DMS153 treated with DMSO at 0.1 percent for 48 hours (cell line): ENCODE measurements at regions not wholly inside any gene's neighbourhood (a gene's known extent, or its start where the extent isn't known, plus 50 kb on each side); places are given as distances from the start of the nearest gene placed in this dataset.
"Not testable (repeated sequence)": the region's sequence is repeated elsewhere in the genome, so short reads cannot be mapped to it uniquely, and the experiment has no call there.

Source experiments
- DNase-seq: peaks from one replicate; lab custom pipeline; 2025; ENCODE audit not compliant: unreplicated experiment; lab: John Stamatoyannopoulos, UW

DNA sequence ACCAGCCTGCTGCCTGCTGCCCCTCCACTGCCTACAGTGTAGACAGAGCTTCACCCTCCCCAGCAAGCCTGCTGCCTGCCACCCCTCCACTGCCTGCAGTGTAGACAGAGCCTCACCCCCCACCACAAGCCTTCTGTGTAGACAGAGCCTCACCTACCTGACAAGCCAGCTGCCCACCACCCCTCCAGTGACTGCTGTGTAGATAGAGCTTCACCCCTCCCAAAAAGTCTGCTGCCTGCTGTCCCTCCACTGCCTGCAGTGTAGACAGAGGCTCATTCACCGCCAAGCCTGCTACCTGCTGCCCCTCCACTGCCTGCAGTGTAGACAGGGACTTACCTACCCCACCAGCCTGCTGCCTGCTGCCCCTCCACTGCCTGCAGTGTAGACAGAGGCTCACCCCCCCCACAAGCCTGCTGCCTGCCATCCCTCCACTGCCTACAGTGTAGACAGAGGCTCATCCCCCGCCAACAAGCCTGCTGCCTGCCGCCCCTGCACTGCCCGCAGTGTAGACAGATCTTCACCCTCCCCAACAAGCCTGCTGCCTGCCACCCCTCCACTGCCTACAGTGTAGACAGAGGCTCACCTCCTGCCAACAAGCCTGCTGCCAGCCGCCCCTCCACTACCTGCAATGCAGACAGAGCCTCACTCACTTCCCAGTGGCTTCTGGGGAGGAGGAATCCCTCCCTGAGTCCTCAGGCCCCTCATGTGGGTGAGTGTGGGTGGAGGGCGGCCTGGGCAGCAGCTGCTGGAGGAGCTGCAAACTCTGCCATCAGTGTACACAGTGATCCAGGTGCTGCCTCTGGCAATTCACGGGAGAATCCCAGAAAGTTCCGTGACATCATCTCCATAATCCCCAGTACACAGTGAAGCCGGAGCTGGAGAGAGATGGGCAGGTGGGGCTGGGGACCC lies 140.9 kb downstream of the DLL1 start:
- DNase-seq = no peak

DNA sequence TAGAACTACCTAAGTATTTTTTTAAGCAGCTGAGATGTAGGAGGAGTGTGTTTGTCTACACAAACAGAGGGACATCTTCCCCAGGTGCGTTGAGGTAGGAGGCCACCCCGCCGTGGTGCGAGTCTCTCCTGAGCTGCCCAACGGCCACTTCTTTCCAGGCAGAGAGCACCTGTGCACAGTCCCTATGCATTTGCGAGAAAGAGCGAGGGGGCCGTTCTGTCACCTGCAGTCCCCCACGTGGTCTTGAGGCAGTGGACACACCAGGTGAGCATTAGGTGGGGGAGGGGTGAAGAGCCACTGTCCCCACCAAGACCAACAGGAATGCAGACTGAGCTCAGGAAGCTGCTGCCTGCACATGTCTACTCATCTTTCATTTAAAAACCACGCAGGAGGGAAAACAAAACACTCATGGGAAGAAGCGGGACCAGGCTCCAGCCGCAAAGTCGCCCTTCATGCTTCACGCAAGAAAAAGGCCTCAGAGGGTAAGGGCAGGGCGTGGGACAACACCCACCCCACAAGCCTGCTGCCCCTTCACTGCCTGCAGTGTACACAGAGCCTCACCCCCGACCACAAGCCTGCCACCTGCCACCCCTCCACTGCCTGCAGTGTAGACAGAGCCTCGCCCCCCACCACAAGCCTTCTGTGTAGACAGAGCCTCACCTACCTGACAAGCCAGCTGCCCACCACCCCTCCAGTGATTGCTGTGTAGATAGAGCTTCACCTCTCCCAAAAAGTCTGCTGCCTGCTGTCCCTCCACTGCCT lies 142.0 kb downstream of the DLL1 start:
- no peak for DNase-seq

DNA sequence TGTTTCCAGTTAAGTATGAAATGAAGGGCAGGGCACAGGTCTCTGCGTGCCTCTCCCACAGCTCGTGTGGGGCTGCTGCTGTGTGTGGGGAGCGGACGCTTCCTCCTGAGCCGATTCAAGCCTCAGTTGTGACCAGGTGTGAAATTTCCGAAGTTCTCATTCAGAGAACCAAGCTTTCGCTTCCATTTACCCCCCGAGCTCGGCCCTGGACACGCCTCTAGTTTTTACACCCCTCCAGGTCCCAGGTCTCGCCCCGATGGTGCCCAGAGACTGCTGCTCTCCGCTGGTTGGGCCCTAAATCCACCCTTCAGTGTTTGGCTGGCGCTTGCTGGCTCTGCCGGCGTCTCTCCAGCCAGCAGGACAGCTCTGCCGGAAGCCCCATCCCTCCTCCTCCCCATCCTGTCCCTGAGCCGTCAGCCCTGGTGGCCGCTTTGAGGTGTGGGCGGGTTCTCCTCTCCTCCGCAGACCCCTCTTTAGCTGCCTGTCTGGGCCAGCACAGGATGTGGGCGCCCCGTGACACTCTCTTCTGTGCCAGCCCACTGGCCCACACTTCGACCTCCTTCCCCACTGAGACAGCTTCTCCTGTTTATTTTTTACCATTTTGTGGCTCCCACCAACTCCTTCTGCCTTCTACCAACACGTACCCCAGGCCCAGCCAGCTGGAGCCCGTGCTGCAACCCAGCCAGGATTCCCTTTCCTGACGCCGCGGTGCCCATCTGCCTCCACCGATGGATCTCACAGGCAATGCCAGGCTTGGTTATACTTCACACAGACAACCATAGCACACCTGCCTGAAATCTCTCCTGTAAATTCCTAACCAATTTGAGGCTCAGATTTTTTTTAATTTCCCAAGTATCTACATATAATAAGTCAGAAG lies 142.8 kb downstream of the DLL1 start:
- no peak for DNase-seq

DNA sequence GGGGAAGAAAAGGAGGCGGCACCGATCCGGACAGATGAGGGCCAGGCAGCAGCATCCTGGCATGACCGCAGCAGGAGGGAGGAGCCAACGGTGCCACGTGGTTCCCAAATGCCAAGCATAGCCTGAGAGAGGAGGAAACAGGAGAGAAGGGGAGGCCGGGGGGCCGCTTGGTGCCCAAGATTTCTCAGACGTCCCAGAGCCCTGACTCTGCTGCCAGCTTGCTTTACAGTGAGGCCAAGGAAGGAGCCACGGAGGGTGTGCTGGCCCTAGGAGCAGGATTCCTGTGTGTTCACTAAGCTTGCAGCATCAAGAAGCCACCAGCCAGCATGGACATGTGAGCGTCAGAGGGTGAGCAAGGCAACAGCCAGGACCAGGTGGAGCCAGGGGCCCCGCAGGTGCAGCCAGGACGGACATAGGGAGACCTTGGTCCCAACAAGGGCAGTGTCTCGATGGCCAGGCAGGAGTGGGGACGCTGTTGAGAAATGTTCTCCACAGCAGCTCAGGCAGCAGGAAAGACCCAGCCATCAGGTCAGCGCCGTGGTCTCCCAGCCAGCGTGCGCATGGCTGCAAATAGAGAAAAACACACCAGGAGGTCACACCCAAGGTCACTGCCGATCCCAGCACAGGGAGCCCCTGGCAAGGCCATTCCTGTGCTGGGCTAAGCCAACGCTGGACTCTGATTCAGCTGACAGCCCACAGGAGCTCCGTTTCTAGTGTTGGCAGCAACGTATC lies 143.7 kb downstream of the DLL1 start:
- no peak for DNase-seq

DNA sequence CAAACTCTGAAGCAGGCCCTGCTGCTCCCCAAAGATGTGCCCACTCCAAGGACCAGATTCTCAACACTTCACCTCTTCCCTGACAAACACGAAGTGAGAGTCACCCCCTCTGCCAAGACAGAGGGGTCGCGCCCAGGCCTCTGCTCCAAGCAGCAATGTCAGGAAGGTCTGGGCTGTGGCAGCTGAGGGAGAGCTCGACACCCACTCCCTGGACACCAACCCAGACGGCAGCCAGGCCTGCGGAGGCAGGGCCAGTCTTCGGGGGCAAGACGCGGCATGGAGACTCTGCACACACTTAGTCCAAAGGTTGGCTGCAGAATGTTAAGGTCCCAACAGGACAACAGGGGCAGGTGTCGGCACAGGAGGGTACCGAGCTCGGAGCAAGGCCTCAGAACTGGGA lies 144.2 kb downstream of the DLL1 start:
- no peak for DNase-seq

DNA sequence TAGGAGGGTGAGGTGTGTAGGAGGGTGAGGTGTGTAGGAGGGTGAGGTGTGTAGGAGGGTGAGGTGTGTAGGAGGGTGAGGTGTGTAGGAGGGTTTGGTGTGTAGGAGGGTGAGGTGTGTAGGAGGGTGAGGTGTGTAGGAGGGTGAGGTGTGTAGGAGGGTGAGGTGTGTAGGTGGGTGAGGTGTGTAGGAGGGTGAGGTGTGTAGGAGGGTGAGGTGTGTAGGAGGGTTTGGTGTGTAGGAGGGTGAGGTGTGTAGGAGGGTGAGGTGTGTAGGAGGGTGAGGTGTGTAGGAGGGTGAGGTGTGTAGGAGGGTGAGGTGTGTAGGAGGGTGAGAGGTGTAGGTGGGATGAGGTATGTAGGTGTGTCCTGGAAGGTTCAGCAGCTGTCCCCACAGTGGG lies 144.7 kb downstream of the DLL1 start:
- DNase-seq = not testable (repeated sequence)

DNA sequence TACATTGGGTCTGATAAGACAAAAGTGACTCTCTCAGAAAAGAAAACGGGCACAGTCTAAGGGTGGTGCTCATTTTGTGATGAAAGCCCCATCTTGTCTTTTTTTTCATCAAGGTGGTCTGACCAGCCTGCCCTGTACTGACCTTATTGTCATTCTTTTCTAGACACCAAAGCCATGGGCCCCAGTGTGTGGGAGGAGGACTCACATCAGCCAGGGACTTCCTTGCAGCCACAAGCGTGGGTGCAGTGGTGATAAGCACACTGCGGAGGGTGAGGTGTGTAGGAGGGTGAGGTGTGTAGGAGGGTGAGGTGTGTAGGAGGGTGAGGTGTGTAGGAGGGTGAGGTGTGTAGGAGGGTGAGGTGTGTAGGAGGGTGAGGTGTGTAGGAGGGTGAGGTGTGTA lies 145.2 kb downstream of the DLL1 start:
- not testable (repeated sequence) for DNase-seq

DNA sequence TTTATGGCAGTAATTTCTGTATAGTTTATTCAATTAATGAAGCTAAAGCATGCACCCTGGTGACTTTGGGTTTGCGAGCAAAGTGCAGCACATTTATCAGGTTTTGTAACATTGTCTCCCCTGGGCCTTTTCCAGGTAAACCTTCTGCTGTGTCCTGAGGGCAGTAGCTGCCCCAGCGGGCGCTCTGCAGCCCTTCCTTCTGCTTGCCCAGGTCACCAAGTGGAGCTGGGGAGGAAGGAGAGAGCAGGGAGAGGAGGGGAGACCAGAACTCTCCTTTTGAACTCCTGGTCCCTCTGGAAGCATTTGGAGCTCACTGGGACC lies 145.6 kb downstream of the DLL1 start:
- no peak for DNase-seq

DNA sequence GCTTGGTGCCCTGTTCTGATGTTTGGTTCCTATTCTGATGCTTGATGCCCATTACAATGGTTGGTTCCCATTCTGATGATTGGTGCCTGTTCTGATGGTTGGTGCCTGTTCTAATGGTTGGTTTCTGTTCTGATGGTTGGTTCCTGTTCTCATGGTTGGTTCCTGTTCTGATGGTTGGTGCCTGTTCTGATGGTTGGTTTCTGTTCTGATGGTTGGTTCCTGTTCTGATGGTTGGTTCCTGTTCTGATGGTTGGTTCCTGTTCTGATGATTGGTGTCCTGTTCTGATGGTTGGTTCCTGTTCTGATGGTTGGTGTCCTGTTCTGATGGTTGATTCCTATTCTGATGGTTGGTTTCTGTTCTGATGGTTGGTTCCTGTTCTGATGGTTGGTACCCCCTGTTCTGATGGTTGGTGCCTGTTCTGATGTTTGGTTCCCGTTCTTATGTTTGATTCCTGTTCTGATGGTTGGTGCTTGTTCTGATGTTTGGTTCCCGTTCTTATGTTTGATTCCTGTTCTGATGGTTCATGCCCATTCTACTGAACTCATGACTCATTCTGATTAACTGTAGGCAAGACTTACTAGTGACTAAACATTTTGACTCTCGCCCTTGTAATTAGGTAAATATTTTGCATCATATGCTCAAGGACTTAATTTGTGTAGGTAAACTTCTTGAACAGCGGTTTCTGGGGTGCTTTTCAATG lies 146.2 kb downstream of the DLL1 start:
- DNase-seq = no peak

DNA sequence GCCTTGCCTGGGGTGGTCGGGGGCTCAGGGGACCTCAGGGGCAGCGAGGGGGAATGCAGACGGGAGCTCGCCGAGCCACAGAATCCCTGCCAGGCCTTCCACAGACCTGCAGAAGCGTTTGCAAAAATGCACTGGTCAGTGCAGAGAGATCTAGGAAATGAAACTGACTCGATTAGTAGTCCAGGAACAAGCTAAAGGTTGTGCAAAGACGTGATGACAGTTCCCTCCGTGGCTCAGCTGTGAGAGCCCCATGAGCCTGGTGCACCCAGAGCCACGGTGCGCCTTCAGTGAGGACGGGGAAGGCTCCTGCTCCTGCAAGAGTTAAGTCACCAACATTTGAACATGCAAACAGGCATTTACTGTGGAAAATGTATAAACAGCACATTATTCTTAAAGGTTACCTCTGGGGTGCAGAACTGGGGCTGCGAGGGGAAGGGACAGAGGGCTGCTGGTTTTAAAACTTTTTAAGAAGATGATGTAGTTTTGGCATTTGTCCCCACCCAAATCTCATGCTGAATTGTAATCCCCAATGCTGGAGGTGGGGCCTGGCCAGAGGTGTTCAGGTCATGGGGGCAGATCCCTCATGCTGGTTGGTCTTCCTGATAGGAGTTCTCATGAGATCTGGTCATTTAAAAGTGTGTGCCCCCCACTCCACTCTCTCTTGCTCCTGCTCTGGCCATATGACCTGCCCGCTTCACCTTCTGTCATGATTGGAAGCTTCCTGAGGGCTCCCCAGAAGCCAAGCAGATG lies 147.3 kb downstream of the DLL1 start:
- no peak for DNase-seq

DNA sequence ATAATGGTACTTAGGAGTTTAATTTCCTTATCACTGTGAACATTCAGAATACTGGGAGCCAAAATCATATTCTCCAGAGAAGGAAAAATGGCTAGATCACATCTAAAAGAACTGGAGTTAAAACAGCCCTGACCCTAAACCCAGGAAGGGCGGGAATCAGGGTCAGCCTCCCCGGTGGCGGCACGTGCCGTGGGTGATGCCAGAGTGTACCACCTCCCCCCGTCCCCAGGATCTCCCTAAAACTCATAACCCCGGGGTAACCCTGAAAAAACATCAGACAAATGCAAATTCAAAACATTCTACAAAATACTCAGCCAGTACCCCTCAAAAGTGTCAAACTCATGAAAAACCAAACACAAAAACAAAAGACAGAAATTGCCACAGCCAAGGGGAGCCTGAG lies 148.3 kb downstream of the DLL1 start:
- DNase-seq = no peak

DNA sequence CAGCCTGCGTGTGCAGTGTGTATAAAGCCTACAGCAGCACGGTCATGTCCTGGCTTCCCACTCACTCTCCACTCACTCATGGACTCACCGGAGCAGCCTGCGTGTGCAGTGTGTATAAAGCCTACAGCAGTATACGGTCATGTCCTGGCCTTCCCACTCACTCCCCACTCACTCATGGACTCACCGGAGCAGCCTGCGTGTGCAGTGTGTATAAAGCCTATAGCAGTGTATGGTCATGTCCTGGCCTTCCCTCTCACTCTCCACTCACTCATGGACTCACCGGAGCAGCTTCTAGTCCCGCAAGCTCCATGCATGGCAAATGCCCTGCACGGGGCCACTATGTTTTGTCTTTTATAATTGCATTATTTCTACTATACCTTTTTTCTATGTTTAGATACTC lies 149.8 kb downstream of the DLL1 start:
- not testable (repeated sequence) for DNase-seq

DNA sequence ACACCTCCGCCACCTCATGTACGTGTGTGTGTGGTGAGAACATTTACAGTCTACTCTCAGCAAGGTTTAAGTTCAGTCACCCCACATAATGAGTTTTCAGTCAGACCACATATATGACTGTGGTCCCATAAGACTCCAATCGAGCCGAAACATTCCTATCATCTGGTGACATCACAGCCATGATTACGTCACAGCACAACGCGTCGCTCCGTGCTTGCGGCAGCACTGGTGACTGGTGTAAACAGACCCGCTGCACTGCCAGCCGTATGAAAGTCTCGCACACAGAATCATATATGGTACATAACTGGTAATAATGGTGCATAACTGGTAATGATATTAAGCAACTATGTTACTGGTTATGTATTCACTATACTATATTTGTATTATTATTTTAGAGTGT lies 150.7 kb downstream of the DLL1 start:
- DNase-seq = no peak

DNA sequence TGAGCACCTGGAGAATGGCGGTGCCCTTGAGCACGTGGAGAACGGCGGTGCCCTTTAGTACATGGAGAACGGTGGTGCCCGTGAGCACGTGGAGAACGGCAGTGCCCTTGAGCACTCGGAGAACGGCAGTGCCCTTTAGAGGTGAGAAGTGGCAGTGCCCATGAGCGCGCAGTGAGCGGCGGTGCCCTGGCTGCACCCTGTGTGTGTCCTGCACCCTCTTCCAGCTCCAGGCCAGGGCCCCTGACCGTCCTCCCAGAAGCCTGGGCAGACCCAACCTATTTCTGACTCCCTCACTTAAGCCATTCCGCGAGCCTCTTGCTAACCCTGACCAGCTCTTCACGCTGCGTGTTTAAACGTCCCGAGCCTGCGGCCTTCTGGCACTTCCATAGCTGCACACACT lies 151.3 kb downstream of the DLL1 start:
- DNase-seq = no peak

DNA sequence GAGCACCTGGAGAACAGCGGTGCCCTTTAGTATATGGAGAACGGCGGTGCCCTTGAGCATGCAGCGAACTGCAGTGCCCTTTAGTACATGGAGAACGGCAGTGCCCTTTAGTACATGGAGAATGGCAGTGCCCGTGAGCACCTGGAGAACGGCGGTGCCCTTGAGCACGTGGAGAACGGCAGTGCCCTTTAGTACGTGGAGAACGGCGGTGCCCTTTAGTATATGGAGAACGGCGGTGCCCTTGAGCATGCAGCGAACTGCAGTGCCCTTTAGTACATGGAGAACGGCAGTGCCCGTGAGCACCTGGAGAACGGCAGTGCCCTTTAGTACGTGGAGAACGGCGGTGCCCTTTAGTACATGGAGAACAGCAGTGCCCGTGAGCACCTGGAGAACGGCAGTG lies 151.8 kb downstream of the DLL1 start:
- DNase-seq = not testable (repeated sequence)

DNA sequence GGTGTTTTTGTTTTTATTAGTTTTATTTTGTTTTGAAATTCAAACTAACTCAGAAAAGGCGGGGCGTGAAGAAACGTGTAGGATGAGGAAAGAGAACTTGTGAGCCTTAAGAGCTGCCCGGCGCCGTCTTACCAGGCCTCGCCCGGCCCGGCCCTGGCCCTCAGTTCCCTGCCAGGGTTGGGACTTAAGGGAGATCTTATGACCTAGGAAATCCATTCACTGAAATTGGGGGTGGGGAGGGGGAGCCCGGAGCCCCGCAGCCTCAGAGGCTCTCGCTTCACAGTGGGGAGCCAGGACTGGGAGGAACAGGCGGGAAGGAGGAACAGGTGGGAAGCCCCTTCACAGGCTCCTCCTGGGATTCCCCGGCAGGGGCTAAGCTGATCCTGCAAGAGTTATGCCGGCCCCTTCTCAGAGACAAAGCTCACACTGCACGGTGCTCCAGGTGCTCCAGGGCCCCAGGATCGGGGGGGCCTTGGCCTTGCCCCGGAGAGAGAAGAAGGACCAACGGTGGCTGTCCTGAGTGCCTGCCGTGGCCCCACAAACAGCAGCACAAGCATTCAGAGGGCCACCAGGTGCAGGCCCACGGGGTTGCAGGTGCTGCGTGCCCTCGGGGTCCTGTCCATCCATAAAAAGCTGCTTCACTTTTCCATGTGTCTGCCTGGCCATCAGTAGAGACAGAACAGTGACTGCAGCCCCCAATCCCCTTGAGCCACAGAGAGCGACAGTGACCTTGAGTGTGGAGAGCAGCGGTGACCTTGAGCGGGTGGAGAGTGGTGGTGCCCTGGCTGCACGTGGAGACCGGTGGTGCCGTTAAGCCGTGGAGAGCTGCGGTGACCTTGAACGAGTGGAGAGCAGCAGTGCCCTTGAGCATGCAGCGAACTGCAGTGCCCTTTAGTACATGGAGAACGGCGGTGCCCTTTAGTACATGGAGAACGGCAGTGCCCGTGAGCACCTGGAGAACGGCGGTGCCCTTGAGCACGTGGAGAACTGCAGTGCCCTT lies 152.7 kb downstream of the DLL1 start:
- no peak for DNase-seq

DNA sequence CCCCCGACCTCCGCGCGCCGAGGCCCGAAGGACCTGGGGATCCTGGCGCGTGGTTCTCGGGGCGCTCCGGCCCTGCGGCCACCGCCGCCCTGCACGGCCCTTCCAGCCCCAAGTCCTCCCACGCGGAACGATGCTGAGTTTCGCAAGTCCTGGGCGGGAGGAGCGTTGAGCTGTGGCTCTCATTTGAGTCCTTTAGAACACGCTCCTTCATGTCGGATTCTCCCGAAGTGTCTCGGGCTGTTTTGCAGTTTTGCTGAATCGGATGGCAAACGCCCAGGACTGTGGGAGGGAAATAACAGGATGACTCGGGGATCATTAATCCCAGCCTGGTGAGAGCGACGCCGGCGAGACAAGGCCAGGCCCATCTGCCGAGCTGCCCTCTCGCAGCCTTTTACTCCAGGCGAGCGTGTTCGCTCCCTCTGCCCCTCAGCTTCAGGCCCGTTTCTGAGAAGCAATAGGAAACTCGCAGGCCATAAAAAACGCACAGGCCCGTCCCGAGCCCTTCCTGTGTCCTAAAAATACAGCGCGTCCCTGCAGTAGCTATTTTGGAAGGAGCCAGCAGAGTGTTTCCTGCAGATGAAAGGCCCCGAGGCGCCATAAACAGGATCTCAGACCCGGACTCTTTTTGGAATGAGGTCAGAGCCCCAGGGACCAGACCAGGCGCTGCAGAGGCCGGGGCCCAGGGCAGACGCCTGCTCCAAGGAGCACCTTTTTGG lies 153.5 kb downstream of the DLL1 start:
- no peak for DNase-seq
